PC-3 (cell line): ENCODE measurements at regions not wholly inside any gene's neighbourhood (a gene's known extent, or its start where the extent isn't known, plus 50 kb on each side); places are given as distances from the start of the nearest gene placed in this dataset.

Source experiments
- ATAC-seq: fragments of 200-7000 bp; cut with Tn5 transposase; 2 replicates; pipeline ENCODE4 v1.9.1; 2020; ENCODE audit warnings: mild to moderate bottlenecking, moderate library complexity
- BruUV-seq: library from RNA; stranded (reverse); fragments of 400-500 nt; replicated peaks from 2 replicates; lab custom pipeline; 2021; lab: Mats Ljungman, UMichigan
- CTCF ChIA-PET: fragments of 300-600 bp; sonication (Branson Sonifier 250); formaldehyde crosslinking; loops from one replicate; lab custom pipeline; 2022; ENCODE audit warnings: antibody characterized with exemption; lab: Charles Lee
- POLR2A ChIA-PET: fragments of 300-600 bp; sonication (Branson Sonifier 250); formaldehyde crosslinking; loops from one replicate; lab custom pipeline; 2022; ENCODE audit warnings: antibody characterized with exemption; ENCODE audit not compliant: unreplicated experiment; lab: Charles Lee
- DNase-seq: peaks from one replicate; pipeline ENCODE4 v3.0.0-alpha.2; 2015
- H2AFZ ChIP-seq: fragments of 300-600 bp; sonication (generic); 2 replicates; pipeline ENCODE4 v1.6.0; 2016; ENCODE audit warnings: antibody characterized with exemption, low read length
- H3F3A ChIP-seq: fragments of 300-600 bp; sonication (generic); one replicate; pipeline ENCODE4 v1.6.0; 2017; ENCODE audit warnings: antibody characterized with exemption, low read length, control low read depth, mild to moderate bottlenecking; ENCODE audit not compliant: unreplicated experiment
- H3K27ac ChIP-seq: fragments of 300-600 bp; sonication (generic); 2 replicates; pipeline ENCODE4 v1.5.1; 2016; ENCODE audit warnings: mild to moderate bottlenecking, low read length
- H3K27me3 ChIP-seq: fragments of 300-600 bp; sonication (generic); 2 replicates; pipeline ENCODE4 v1.6.1; 2016; ENCODE audit warnings: low read length, mixed read lengths
- H3K36me3 ChIP-seq: fragments of 300-600 bp; sonication (generic); 2 replicates; pipeline ENCODE4 v1.6.1; 2016; ENCODE audit warnings: low read depth, mixed run types, low read length, mixed read lengths
- H3K4me1 ChIP-seq: fragments of 300-600 bp; sonication (generic); 2 replicates; pipeline ENCODE4 v1.5.1; 2016; ENCODE audit warnings: low read length; ENCODE audit not compliant: insufficient read depth
- H3K4me2 ChIP-seq: fragments of 300-600 bp; sonication (generic); 2 replicates; pipeline ENCODE4 v1.6.0; 2016; ENCODE audit warnings: low read length
- H3K4me3 ChIP-seq: fragments of 300-600 bp; sonication (generic); 2 replicates; pipeline ENCODE4 v1.5.1; 2016; ENCODE audit warnings: mild to moderate bottlenecking, low read length, mixed read lengths
- H3K79me2 ChIP-seq: fragments of 300-600 bp; sonication (generic); 2 replicates; pipeline ENCODE4 v1.6.1; 2017; ENCODE audit warnings: low read length, mixed read lengths
- H3K9ac ChIP-seq: fragments of 300-600 bp; sonication (generic); 2 replicates; pipeline ENCODE4 v1.6.0; 2016; ENCODE audit warnings: mild to moderate bottlenecking, low read length
- H3K9me2 ChIP-seq: fragments of 300-600 bp; sonication (generic); replicated peaks from 2 replicates; pipeline ENCODE4 v1.6.1; 2016; ENCODE audit warnings: mixed run types, low read length, mixed read lengths
- H3K9me3 ChIP-seq: fragments of 300-600 bp; sonication (generic); 2 replicates; pipeline ENCODE4 v1.6.1; 2016; ENCODE audit warnings: low read length, mixed read lengths
- H4K20me1 ChIP-seq: fragments of 300-600 bp; sonication (generic); 2 replicates; pipeline ENCODE4 v1.6.1; 2016; ENCODE audit warnings: low read length, mixed read lengths
- CTCF ChIP-seq: fragments of 300-600 bp; sonication (generic); conservative IDR thresholded peaks from 2 replicates; pipeline ENCODE4 v1.5.1; 2017; ENCODE audit warnings: antibody characterized with exemption, low read depth, mild to moderate bottlenecking, low read length
- EZH2 ChIP-seq: fragments of 300-600 bp; sonication (generic); IDR thresholded peaks from one replicate; pipeline ENCODE4 v1.6.1; 2017; ENCODE audit warnings: antibody characterized with exemption, mild to moderate bottlenecking, low read length; ENCODE audit not compliant: unreplicated experiment
- EZH2phosphoT487 ChIP-seq: fragments of 300-600 bp; sonication (generic); IDR thresholded peaks from 2 replicates; pipeline ENCODE4 v1.6.1; 2018; ENCODE audit warnings: mild to moderate bottlenecking, antibody characterized with exemption, low read length, borderline replicate concordance
- intact Hi-C: fragments of 100-400 bp; cut with micrococcal nuclease; formaldehyde crosslinking; loops from 2 replicates; pipeline ENCODE4 v1.9.0; 2023

- no peaks in the 10 kb centered on the region for H3K9me3 ChIP-seq
- peaks cover 60% of the 10 kb centered on the region for H3K27me3 ChIP-seq
- H3K4me1 ChIP-seq: peaks cover 4% of the 10 kb centered on the region; the same call in 1 of the 2 replicates
- DNase-seq (no peak), ATAC-seq (no peak)
- H3K79me2 ChIP-seq: no peaks in the 10 kb centered on the region
- no peak overlapping the region for H3K4me2 ChIP-seq
- no peaks in the 10 kb centered on the region for H3K36me3 ChIP-seq
- BruUV-seq: no TSS peak
- H3K9ac ChIP-seq: no peak overlapping the region
- no peak for TF ChIP-seq EZH2phosphoT487
- TF ChIP-seq CTCF: no peak
- TF ChIP-seq EZH2: no peak
- no peaks in the 10 kb centered on the region for H3F3A ChIP-seq
- no peak overlapping the region for H3K27ac ChIP-seq
- no peak overlapping the region for H2AFZ ChIP-seq
- ChIA-PET CTCF (no interaction called here), POLR2A (no interaction called here)
- intact Hi-C loops: loop anchor here (5.0 kb wide), 1 partner anchor 218 kb away; no protein-coding TSS in a partner anchor
- H3K4me3 ChIP-seq: no peak overlapping the region
- H4K20me1 ChIP-seq: no peaks in the 10 kb centered on the region
- H3K9me2 ChIP-seq: no peaks in the 10 kb centered on the region
Observed at GRCh38 chr12:111155521-111155920, 213.4 kb downstream of the PHETA1 start.

GRCh38 chr12:111155020-111155419 lies 213.9 kb downstream of the PHETA1 start:
- TF ChIP-seq EZH2phosphoT487: no peak
- no peak for TF ChIP-seq CTCF
- no peak for TF ChIP-seq EZH2
- no TSS peak for BruUV-seq
- Histone ChIP-seq H3K4me1 (peaks cover 4% of the 10 kb centered on the region; the same call in 1 of the 2 replicates), H3K9me3 (no peaks in the 10 kb centered on the region), H3K36me3 (no peaks in the 10 kb centered on the region), H2AFZ (no peak overlapping the region), H3K27ac (no peak overlapping the region), H3K4me3 (no peak overlapping the region), H4K20me1 (no peaks in the 10 kb centered on the region), H3K4me2 (no peak overlapping the region), H3K9ac (no peak overlapping the region), H3K79me2 (no peaks in the 10 kb centered on the region), H3K9me2 (no peaks in the 10 kb centered on the region), H3F3A (no peaks in the 10 kb centered on the region), H3K27me3 (peaks cover 63% of the 10 kb centered on the region)
- ATAC-seq: no peak
- ChIA-PET CTCF (interaction anchor here (0.6 kb wide), 1 partner anchor 61 kb away, joined by 5 read pairs; no protein-coding TSS in a partner anchor), POLR2A (no interaction called here)
- intact Hi-C loops: loop anchor here (5.0 kb wide), 1 partner anchor 218 kb away; no protein-coding TSS in a partner anchor
- no peak for DNase-seq

DNA sequence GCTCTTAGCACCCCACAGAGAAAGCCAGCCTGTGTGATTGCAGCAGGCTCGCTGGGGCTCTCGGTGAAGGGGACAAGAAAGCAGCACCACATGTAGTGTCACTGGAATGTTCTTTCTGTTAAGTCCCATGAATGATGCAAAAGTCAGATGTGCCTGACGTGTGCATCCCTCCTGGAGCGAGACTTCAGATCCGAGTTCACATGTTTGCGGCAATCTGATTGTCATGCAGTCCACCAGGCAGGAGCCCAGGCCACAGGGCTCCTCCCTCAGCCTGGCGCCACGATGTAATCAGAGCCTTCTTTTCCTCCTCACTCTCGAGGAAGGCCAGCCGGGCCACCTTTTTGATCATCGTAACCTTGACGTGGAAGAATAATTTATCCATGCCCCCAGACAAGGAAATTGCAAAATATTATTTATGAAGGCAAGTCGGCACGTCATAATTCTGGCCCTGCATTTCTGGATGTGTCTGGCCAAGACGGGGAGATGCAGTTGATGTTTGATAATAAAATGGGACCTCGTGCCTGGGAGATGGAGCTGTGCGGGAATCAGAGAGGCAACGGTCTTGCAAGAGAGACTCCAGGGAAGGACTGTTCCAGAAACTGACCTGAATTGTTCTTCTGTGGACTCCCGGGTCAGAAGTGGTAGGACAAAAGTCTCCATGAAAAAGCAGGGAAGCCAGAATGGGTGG lies 214.6 kb downstream of the PHETA1 start:
- CTCF ChIA-PET: interaction anchor here (0.6 kb wide), 1 partner anchor 60 kb away, joined by 5 read pairs; no protein-coding TSS in a partner anchor
- TF ChIP-seq EZH2 (no peak), CTCF (no peak), EZH2phosphoT487 (no peak)
- Histone ChIP-seq H3K36me3 (no peaks in the 10 kb centered on the region), H3K9ac (no peak overlapping the region), H3K9me3 (no peaks in the 10 kb centered on the region), H3K4me2 (no peak overlapping the region), H3K4me3 (no peak overlapping the region), H3F3A (no peaks in the 10 kb centered on the region), H3K4me1 (peaks cover 4% of the 10 kb centered on the region; the same call in 1 of the 2 replicates), H3K9me2 (no peaks in the 10 kb centered on the region), H4K20me1 (no peaks in the 10 kb centered on the region), H3K79me2 (no peaks in the 10 kb centered on the region), H3K27ac (no peak overlapping the region), H2AFZ (no peak overlapping the region), H3K27me3 (peaks cover 67% of the 10 kb centered on the region)
- POLR2A ChIA-PET: no interaction called here
- intact Hi-C loops: no loop called here
- BruUV-seq: no TSS peak
- ATAC-seq: no peak
- DNase-seq: no peak
